ENCODE measurements at regions not wholly inside any gene's neighbourhood (a gene's known extent, or its start where the extent isn't known, plus 50 kb on each side); places are given as distances from the start of the nearest gene placed in this dataset.

DNA sequence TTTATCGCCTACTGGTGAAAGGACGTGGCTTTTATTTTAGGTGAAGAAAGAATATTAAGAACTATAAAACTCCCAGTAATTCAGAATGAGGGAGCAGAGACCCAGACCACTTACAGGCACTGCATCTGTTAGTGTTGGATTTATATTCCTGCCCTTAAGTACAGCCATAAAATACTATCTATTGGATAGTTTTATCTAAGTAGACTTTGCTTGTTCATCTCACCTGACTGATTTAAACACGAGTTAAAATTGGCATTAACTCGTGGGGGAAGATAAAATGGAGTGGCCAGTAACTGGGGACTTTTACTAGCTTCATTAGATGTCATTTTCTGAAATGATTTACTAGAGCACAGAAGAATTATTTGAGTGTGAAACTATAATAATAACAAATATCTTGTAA, 1377.5 kb upstream of the TMEM132C start:
- H3K4me3 ChIP-seq = no peak overlapping the region
- H3K4me1 ChIP-seq = no peaks in the 10 kb centered on the region
- H3K36me3 ChIP-seq = no peaks in the 10 kb centered on the region
- DNase-seq (no peak), ATAC-seq (no peak)
- H3K27me3 ChIP-seq = no peaks in the 10 kb centered on the region
- in situ Hi-C loops (cut with MboI; ENCODE audit: low sequenced_read_pairs in 4 of 4) = no loop called here
- no peak overlapping the region for H3K27ac ChIP-seq
- intact Hi-C loops (cut with DNase I; ENCODE audit: low total_unique reads) = no loop called here
- no peaks in the 10 kb centered on the region for H3K9me3 ChIP-seq
- TF ChIP-seq POLR2A (IDR thresholded peaks at IDR 0.05) = no peak
- TF ChIP-seq, protein P1, sequence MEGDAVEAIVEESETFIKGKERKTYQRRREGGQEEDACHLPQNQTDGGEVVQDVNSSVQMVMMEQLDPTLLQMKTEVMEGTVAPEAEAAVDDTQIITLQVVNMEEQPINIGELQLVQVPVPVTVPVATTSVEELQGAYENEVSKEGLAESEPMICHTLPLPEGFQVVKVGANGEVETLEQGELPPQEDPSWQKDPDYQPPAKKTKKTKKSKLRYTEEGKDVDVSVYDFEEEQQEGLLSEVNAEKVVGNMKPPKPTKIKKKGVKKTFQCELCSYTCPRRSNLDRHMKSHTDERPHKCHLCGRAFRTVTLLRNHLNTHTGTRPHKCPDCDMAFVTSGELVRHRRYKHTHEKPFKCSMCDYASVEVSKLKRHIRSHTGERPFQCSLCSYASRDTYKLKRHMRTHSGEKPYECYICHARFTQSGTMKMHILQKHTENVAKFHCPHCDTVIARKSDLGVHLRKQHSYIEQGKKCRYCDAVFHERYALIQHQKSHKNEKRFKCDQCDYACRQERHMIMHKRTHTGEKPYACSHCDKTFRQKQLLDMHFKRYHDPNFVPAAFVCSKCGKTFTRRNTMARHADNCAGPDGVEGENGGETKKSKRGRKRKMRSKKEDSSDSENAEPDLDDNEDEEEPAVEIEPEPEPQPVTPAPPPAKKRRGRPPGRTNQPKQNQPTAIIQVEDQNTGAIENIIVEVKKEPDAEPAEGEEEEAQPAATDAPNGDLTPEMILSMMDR (IDR thresholded peaks at IDR 0.05 in 4 of 5, conservative IDR thresholded peaks at IDR 0.05 in 1 of 5) = no peak

DNA sequence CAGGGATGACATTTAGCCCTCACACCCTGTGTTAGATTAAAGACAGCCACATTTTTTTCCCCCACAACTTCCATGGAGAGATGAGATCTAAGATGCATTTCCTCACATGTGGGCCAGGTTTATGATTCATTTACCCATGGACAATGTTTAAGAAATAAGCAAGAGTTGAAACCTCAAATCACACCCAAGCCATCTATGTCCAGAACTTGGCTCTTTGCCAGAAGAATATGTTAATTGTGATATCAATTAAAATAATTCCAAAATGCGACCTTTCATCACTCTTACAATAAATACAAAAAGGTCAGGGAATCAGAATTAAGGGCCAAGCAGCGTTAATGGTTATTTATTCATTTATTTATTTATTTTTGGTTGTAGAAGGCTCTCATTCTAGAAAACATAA, 1376.9 kb upstream of the TMEM132C start:
- in situ Hi-C loops (cut with MboI; ENCODE audit: low sequenced_read_pairs in 4 of 4) = no loop called here
- Histone ChIP-seq H3K27me3 (no peaks in the 10 kb centered on the region), H3K4me3 (no peak overlapping the region), H3K9me3 (no peaks in the 10 kb centered on the region), H3K27ac (no peak overlapping the region), H3K36me3 (no peaks in the 10 kb centered on the region), H3K4me1 (no peaks in the 10 kb centered on the region)
- no peak for TF ChIP-seq POLR2A (IDR thresholded peaks at IDR 0.05)
- TF ChIP-seq, protein P1 (IDR thresholded peaks at IDR 0.05 in 4 of 5, conservative IDR thresholded peaks at IDR 0.05 in 1 of 5) = no peak
- ATAC-seq (no peak), DNase-seq (no peak)
- intact Hi-C loops (cut with DNase I; ENCODE audit: low total_unique reads) = no loop called here

DNA sequence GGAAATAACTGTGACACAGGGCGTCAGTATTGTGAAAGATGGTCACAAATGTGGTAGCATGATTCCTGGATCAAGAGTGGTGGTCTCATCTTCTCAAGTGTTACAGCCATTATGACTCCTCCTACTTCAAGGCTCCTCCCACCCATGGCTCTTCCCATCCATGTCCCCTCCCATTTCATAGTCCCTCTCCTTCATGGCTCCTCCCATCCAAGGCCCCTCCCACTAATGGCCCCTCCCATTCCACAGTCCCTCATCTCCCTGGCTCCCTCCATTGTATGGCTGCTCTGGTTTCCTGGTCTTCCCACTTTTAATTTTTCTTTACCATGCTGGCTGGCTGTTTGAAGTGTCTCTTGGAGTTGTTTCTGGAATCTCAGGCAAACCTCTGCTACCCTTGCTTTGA, 1375.2 kb upstream of the TMEM132C start:
- Histone ChIP-seq H3K4me3 (no peak overlapping the region), H3K27me3 (no peaks in the 10 kb centered on the region), H3K9me3 (no peaks in the 10 kb centered on the region), H3K4me1 (no peaks in the 10 kb centered on the region), H3K36me3 (no peaks in the 10 kb centered on the region), H3K27ac (no peak overlapping the region)
- in situ Hi-C loops (cut with MboI; ENCODE audit: low sequenced_read_pairs in 4 of 4) (no loop called here), intact Hi-C loops (cut with DNase I; ENCODE audit: low total_unique reads) (no loop called here)
- TF ChIP-seq, protein P1 (IDR thresholded peaks at IDR 0.05 in 4 of 5, conservative IDR thresholded peaks at IDR 0.05 in 1 of 5) = no peak
- DNase-seq (no peak), ATAC-seq (no peak)

DNA sequence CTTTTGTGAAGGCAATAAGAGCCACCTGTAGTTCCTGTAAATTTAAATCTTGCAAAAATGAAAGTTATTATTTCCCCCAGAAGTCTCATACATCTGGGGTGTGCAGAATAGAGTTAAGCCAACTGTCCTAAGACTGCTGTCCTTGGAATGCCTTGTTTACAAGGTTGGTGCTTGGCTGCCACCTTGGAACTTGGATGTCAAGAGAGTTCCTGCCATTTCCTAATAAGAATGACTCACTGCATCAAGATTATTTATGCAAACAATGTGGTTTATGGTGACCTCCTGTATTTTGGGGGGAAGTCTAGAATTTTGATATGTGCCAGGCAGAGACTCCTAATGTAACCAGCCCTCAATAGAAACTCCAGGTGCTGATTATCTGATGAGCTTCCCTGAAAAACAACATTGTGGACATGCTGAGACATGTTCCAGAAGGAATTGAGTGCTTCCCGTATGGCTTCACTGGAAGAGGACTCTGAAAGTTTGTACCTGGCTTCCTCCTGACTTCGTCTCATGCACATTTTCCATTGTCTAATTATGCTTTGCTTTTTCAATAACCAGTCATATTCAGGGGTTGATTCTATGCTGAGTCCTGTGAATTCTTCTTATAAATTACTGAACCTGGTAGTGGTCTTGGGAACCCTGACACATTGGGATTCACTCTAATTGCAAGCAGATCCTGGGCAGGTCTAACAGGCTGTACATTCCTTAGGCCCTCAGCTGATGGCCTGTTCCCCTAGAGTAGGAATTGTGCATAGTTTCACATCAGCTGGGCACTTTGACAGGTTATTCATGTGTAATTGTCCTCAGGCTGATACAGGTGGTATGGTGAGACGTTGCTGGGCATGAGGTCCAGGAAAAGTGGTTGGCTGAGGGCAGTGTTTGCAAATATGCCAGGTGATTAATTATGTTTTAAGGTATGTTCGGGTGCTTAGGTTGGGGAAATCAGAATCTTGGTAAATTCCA, 1370.7 kb upstream of the TMEM132C start:
- in situ Hi-C loops (cut with MboI; ENCODE audit: low sequenced_read_pairs in 4 of 4) (no loop called here), intact Hi-C loops (cut with DNase I; ENCODE audit: low total_unique reads) (no loop called here)
- Histone ChIP-seq H3K27ac (no peak overlapping the region), H3K9me3 (no peaks in the 10 kb centered on the region), H3K4me1 (no peaks in the 10 kb centered on the region), H3K36me3 (no peaks in the 10 kb centered on the region), H3K4me3 (no peak overlapping the region), H3K27me3 (no peaks in the 10 kb centered on the region)
- no peak for ATAC-seq
- no peak for DNase-seq
- no peak for TF ChIP-seq POLR2A (IDR thresholded peaks at IDR 0.05)
- TF ChIP-seq, protein P1 (IDR thresholded peaks at IDR 0.05 in 4 of 5, conservative IDR thresholded peaks at IDR 0.05 in 1 of 5) = no peak

Measured in gastrocnemius medialis (tissue), 4 donors.